HG03139 (cell line): ENCODE measurements at regions not wholly inside any gene's neighbourhood (a gene's known extent, or its start where the extent isn't known, plus 50 kb on each side); places are given as distances from the start of the nearest gene placed in this dataset.

Source experiments
- ATAC-seq: cut with Tn5 transposase; IDR thresholded peaks from one replicate; pipeline ENCODE4 v1.9.1; 2021; ENCODE audit not compliant: unreplicated experiment

DNA sequence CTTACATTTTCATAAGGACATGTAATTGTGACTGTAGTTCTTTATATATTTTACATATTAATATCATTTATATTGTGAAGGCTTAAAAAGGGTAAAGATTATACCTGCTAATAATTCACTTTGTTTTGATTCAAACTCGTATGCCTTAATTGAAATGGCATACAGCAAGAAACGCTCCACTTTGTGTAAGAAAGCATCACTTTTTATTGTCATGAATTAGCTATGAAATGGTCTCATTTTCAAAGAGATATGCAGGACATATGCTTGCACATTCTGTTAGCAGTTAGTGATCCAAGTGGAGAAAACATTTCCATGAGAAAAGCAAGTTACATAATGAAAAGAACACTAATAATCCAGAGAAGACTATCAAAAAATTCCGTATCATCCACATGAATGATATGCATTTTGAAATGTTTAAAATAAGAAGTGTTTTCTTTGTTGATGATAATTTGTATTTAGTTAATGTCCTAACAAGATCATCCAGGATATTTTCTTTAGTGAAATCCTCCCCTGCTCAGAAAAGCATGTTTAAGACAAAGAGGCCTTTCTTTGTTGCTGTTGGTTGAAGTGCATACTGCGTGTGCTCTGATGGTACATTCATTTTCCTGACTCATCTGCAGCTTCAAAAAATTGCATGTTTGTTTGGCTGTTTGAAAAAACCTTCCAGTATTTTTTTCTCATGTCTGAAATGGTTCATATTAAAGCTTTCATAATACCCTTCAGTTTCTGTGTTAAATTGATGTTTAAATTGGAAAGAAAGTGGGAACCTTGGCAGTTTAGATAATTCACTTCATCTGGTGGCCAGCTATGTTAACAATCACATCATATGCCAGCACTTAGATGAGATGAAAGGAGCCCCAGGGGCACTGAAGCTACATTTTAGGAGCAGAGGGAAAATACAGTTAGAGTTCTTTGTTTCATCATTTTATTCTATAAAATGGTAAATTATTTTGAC, 242.2 kb downstream of the CSNK1G3 start:
- ATAC-seq: no peak

DNA sequence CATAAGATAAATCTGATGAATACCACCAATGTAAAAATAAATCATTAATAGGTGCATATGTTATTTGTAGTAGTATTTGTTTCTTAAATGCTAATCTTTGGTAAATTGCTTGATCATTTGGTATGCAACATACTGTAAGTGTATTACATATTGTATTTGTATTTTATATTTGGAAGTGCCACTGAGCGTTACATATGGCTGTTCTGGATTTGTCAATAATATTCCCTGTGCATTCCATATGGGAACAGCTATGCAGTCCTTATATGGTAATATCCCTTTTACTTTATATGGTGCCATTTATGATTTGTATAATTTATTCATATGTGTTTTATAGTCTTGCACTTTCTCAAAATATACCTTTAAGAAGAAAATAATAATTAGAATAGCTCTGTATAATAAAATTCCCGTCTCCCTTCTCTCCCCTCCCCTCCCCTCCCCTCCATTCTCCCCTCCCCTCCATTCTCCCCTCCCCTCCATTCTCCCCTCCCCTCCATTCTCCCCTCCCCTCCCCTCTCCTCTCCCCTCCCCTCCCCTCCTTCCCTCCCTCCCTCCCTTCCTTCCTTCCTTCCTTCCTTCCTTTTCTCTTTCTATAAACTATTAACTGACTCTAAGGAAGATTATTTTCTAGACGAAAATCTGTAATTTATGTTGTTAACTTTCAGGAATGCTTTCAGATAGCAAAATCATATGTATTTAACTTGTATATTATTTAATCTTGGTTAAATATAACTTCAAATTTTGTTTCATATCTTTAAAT, 241.4 kb downstream of the CSNK1G3 start:
- ATAC-seq: no peak

DNA sequence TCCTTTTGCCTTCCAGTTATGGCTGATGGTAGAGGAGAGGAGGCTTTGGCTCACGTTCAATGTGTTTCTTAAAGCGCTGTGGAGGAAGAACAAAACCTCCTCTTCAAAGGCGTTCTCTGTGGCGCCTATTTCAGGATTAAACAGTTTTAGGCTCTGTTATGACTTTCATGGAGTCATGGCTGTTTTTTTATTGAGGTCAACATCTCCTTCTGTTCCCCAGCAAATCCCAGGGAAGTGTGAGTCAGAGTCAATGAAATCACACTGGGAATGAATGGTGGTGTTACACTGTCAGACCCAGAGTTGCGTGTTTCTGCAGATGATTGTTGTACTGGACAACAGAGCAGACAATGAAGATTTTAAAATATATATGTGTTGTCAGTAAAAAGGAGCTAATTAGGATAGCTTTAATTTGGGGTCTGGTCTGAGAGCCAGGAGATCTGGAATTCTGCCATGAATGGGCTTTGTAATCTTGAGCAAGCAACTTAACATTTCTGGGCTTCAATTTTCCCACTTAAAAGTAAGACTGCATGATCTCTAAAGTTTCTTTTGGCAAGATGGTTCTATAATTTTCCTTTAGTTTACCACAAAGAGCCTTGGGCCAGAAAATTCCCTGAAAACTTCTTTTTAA, 240.7 kb downstream of the CSNK1G3 start:
- no peak for ATAC-seq

DNA sequence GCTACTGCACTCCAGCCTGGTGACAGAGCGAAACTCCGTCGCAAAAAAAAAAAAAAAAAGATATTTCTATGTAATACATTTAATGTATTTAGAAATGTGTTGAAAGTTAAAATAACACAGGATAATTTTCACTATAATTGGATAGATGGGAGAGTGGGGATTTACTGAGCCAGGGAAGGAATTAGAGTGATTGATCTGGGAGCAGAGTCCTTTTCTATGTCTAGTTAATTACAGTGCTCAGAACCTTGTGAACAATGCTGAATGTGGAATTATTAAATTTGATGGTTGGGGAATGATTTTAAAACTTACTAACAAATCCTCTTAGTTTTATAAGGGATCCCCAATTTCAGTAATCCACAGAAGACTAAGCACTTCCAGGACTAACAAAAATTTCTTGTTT, 239.7 kb downstream of the CSNK1G3 start:
- ATAC-seq: no peak

DNA sequence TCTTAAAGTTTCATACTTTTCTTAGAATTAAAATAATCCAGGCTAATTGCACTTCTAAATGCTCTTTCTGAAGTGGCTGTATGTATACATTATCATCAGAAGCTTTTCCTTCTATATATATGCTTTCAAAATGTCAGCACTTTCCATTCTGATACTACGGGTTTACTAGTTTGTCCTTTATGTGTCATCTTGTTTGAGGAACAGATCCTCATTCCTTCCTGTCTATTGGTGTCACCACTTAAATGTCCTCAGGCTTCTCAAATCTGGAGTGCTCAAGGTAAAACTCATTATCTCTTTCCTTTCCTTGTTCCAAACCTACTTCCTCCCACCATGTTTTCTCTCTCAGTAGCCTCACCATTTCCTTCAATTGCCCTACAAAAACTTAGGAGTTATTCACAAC, 236.3 kb downstream of the CSNK1G3 start:
- no peak for ATAC-seq

DNA sequence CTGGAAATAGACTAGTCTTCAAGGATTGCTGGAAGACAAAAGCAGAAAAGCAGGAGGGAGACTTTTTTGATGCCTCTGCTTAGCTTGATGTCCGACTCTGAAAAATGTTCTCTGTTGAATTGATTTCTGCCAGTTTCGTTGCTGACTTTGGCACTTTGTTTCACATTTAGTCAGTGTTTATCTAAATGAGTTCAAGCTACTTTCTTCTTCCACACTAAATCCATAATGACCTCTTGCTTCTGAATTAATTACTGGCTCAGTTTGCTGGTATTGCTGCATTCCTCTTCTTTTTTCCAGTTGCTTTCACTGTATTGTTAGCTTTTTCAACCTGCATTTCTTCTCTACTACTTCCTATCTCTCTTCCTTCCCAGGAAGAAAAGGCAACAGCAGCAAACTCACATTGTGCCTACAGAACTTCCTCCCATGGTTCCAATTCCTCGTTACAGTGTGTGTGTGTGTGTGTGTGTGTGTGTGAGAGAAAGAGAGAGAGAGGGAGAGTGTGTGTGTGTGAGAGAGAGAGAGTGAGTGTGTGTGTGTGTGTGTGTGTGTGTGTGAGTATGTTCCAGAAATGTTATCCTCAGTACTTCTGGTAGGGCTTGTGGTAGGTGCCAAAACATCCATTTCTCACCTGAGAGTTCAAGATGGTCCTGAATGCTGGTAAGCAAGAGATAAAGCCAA, 234.8 kb downstream of the CSNK1G3 start:
- no peak for ATAC-seq

DNA sequence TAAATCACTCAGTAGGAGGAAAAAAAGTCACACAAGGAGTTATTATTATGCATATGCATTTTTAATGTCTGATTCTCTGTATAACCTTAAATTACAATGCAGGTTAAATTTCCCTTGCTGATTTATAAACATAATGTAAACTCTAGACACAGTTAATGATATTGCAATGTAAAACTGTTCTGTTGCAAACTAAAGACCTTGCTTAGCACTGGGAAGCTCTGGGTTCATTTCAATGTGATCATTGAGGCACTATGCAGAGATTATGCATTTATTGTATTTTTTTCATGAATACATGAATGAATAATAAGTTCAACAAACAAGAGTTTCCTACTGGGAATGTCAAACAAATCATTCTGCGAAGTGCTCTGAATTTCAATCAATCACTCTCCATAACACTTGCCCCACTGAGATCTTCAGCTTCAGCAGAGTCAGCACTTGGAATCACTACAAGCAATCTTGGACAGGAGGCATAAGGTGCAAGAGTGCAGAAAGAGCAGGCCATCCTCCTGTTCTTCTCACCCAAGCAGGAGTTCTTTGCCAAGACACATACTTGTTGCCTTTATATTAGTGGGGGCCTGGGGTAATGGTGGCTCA, 232.1 kb downstream of the CSNK1G3 start:
- ATAC-seq: no peak

DNA sequence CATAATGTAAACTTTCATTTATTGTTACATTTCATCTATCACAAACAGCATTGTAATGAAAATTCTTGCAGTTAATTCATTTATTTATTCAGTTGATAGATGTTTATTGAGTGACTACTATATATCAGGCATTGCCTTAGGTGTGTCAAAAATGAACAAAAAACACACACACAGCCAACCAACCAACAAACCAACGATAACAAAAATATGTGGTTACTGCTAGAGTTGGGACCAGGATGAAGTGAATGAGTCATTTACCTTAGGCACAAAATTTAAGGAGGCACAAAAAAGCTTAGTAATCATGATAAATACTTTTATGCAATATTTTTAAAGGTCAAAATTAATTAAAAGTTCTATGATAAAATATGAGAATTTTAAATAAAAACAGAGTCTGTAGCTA, 223.4 kb downstream of the CSNK1G3 start:
- no peak for ATAC-seq

DNA sequence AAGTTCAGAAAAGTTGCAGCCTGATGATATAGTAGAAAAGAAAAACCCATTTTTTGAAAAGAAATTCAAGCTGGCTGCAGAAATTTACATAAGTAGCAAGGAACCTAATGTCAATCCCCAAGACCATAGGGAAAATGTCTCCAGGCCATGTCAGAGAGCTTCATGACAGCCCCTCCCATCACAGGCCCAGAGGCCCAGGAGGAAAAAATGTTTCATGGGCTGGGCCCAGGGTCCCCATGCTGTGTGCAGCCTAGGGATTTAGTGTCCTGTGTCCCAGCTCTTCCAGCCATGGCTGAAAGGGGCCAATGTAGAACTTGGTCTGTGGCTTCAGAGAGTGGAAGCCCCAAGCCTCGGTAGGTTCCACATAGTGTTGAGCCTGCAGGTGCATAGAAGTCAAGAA, 220.3 kb downstream of the CSNK1G3 start:
- no peak for ATAC-seq

DNA sequence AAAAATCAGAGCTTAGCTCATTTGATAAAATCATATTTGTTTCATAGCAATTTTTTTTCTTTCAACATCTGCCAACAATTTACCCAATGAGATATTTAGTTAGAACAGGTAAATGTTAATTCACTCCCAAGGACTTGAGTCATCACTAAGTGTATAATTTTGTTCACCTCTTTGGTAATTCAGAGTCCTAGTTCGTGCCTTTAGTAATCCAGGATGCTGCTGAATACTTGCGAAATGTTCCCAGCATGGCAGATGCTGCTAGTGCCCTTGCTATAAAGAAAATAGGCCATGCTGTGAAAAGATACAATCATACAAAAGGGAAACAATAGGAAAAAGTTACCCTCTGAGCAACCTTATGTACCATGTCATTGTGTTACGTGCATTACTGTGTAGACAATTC, 210.5 kb downstream of the CSNK1G3 start:
- ATAC-seq: no peak

DNA sequence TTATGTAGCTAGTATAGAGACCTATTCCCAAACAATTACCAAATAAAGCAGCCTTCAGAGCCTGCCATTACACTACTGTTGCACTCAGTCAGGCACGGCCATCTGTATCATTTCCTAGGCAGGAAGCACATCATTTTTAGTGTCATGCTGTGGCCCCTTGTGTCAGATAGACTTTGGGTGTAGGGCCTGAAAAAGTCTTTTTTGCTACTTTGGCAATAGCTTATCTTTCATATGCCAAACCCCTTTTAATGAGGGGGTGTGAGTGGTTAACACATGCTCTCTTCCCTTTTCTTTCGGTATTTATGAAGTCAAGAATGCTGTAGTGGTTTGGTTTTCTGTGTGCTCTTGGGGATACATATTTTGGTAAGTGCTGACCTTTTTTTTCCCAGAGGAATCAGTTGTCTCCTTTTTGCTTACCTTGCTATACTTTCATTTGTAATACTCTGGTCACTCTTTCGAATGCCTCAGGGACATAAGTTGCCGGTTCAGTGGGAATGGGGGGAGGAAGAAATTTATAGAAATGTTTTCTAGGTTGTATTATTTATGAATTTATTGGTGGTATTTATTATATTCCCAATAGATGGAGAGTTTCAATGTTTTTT, 209.8 kb downstream of the CSNK1G3 start:
- no peak for ATAC-seq

DNA sequence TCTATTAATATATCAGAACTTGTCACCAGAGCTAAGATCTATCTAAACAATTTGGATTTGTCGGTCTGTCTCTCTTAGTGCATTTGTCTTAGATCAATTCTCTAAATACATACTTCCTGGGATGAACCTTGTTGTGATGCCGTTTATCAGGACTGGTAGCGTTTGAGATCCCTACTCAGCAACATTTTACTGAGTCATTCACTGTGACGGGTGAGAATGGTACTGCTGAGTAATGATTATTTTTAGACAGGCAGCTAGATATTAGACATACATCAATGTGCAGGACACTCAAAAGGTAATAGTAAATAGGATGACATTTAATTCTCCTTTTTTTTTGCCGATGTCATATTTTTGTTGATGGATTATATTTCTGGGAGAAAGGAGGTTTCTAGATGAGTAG, 209.0 kb downstream of the CSNK1G3 start:
- no peak for ATAC-seq

DNA sequence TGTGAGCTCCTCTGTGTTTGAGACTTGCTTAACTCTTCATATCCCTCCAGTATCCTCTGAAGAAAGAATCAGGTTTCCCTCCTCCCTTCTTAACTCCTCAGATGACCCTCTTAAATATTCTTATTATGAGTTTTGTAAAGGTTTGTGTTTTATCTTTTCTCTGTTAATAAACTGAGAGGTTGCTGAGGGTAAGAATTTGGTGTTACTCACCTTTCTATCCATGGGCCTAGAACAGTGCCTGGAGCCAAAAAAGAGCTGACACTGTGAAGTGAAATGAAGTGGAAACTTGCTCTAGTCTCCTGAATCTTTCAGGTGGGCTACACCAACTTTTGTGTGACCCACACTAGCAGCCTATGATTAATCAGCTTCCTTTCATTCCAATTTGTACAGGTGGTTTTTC, 208.4 kb downstream of the CSNK1G3 start:
- ATAC-seq: no peak

DNA sequence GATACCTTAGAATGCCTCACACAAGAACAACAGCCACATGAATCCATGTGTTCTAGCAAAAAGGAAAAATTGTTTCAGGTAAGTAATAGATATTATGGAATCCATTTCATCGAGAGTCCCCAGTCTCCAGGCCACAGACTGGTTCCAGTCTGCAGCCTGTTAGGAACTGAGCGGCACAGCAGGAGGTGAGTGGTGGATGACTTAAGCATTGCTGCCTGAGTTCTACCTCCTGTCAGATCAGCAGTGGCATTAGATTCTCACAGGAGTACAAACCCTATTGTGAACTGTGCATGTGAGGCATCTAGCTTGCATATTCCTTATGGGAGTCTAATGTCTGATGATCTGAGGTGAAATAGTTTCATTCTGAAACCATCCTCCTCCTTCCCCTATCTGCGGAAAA, 207.0 kb downstream of the CSNK1G3 start:
- ATAC-seq: no peak

DNA sequence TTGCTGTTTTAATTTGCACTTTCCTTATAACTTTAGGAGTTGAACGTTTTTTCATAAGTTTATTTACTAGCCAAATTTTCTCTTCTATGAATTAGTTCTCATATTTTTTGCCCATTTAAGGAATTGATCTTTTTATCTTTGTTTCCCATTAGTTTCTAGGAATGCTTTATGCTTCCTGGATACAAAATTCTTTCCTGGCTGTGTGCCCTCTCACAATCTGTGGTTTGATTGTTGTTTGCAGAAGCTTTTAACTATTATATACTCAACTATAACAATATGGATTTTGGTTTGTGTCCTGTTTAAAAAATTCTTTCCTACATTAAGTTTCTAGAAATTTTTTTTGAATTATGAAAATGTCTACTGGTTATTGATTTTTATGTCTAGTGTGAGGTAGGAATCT, 206.3 kb downstream of the CSNK1G3 start:
- ATAC-seq: no peak

DNA sequence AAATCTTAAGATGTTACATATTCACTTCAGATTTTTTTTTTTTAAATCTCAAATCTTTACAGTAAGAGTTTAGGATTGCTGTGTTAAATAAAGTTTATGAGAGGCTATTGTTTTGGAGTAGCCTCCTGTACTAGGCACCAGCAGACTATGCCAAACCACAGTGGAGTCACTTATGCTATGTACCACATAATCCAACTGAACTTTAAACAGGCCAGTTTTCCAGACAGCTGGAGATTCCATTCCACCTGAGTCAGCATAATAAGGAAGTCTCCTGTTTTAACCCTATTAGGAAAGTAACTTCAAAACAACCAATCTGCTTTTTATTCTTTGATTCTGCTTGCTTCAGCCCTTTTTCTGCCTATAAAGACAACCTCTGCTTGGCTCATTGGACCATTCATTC, 205.2 kb downstream of the CSNK1G3 start:
- no peak for ATAC-seq

DNA sequence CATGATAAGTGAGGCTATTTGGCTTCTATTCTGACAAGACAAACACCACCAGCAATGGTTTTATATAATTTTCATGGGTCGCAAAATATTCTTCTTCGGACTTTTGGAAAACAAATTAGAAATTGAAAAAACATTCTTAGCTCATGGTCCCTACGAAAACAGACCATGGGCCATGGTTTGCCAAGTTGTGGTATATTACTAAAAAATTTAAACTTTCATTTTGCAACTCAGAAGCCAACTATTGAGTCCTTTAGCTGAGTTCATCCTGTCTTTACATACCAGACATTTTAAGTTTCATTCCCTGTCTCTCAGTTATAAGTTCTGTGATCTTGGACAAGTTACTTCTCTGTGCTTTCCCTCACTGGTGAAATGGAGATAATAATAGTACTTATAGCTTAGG, 198.1 kb downstream of the CSNK1G3 start:
- no peak for ATAC-seq

DNA sequence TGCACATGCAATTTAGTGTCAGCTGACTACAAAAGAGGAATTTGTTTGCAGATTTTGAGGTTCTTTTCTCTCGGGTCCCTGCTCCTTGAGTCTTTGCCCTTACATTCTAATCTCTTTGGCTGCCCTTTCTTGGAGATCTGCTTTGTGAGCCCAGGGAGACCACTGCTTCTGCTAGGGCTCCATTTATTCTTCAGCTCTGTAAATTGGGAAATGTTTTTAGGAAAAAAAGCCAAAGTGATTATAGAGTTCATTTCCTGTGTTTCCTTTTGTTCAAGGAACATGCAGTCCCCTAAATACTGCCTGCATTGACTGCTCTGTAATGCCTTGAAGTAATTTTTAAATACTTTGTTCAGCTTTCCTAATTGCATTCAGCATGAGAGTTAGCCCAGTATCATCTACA, 197.4 kb downstream of the CSNK1G3 start:
- ATAC-seq: no peak

DNA sequence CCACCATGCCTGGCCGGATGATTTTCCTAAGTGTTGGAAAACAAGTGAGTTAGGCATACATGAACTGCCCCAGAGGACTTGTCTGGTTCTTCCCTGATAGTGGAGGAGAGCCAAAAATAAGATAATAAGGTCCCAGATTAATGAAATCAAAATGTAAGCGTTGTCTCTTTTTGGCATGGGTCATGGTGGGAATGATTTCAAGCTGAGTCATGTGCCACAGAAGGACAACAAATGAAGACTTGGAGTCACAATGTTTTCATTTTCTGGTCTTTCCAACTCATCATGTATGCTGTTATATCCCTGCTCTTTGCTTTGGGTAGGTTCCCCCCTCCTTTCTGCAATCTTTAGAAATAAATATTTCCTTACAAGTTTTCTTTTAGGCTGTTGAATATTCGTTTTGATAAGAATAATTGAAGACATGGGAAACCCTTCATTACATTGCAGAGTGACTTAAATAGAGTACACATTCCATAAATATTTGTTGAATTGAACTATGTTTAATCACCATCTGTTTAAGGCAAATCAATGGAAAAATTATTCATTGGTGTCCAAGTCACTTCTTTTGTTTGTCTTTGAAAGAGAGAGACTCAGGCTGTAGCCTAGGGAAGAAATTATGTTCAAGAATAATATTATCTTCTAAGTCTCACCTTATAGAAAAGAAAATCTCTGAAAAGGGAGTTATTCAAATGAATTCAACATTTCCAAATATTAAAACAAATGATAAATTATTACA, 196.3 kb downstream of the CSNK1G3 start:
- no peak for ATAC-seq

DNA sequence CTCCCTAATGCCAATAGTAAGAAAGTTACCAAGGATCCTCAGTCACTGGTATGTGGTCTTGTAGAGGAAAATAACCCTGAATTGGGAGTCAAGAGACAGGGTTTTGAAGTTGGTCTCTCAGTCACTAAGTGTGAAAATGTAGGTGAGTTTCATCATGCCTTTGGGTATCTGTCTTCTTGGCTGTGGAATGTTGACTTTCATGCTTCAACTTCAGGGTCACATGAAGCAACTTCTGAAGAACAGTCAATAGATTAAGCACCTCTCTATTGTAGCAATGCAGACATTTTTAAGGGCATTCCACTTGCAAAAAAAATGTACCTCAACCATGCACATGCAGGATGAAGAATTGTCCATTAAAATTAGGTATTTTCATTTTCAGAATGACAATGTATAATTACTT, 194.6 kb downstream of the CSNK1G3 start:
- no peak for ATAC-seq
